22Rv1 (cell line): ENCODE measurements at regions not wholly inside any gene's neighbourhood (a gene's known extent, or its start where the extent isn't known, plus 50 kb on each side); places are given as distances from the start of the nearest gene placed in this dataset.

ENCODE experiments used
- CTCF ChIP-seq: fragments of 450-650 bp; IDR thresholded peaks from 2 replicates; pipeline ENCODE4 v1.5.1; 2017; ENCODE audit warnings: mild to moderate bottlenecking
- ZFX ChIP-seq: fragments of 450-650 bp; IDR thresholded peaks from 2 replicates; pipeline ENCODE4 v1.6.1; 2017; ENCODE audit warnings: antibody characterized with exemption, borderline replicate concordance

- no peak for TF ChIP-seq CTCF
- TF ChIP-seq ZFX: no peak
Measured at GRCh38 chr1:38719880-38720279, 139.7 kb downstream of the RRAGC start.
